D721Med (cell line): ENCODE measurements at regions not wholly inside any gene's neighbourhood (a gene's known extent, or its start where the extent isn't known, plus 50 kb on each side); places are given as distances from the start of the nearest gene placed in this dataset.

ENCODE experiments used
- DNase-seq: peaks from one replicate; pipeline ENCODE4 v3.0.0; 2011; ENCODE audit warnings: low spot score; ENCODE audit not compliant: insufficient read length
- FAIRE-seq: peaks from 2 replicates; lab custom pipeline; 2011; peaks lifted over from hg19 to GRCh38; lab: Jason Lieb, UNC
- TF ChIP-seq, protein P1 (sequence below): IDR thresholded peaks from 2 replicates; pipeline ENCODE4 v1.5.1; 2012; ENCODE audit warnings: mild to moderate bottlenecking, control low read depth; ENCODE audit not compliant: insufficient read depth; ENCODE audit errors: missing control alignments

- TF ChIP-seq, protein P1, sequence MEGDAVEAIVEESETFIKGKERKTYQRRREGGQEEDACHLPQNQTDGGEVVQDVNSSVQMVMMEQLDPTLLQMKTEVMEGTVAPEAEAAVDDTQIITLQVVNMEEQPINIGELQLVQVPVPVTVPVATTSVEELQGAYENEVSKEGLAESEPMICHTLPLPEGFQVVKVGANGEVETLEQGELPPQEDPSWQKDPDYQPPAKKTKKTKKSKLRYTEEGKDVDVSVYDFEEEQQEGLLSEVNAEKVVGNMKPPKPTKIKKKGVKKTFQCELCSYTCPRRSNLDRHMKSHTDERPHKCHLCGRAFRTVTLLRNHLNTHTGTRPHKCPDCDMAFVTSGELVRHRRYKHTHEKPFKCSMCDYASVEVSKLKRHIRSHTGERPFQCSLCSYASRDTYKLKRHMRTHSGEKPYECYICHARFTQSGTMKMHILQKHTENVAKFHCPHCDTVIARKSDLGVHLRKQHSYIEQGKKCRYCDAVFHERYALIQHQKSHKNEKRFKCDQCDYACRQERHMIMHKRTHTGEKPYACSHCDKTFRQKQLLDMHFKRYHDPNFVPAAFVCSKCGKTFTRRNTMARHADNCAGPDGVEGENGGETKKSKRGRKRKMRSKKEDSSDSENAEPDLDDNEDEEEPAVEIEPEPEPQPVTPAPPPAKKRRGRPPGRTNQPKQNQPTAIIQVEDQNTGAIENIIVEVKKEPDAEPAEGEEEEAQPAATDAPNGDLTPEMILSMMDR, result peak; percentile 9
- FAIRE-seq (peak; percentile 93), DNase-seq (no peak)
Observed at GRCh38 chr12:65585648-65586602, 238.4 kb upstream of the HMGA2 start.

- FAIRE-seq, result no peak
- DNase-seq, result no peak
- TF ChIP-seq, protein P1, result no peak
Observed at GRCh38 chr12:65586796-65587195, 237.5 kb upstream of the HMGA2 start.

GRCh38 chr12:65590318-65590717 is 234.0 kb upstream of the HMGA2 start:
- no peak for DNase-seq
- TF ChIP-seq, protein P1, result no peak
- no peak for FAIRE-seq

DNA sequence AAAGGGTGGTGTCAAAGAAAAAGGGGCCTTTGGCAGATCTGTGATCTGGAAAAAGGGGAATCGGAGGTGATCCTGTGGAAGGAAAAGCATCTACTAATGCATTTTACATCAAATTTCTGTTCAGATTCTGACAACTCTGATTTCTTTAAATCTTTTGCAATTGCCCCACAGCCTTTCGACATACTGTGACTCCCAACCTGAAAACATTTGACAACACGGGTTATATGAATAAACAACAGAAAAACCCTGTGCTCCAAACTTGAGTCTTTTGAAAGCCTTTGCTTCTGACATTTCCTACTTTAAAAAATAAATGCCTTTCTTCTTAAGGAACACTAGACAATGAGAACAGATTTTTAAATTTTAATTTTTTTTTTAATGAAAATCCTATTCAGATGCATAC is 231.9 kb upstream of the HMGA2 start:
- no peak for DNase-seq
- no peak for FAIRE-seq

DNA sequence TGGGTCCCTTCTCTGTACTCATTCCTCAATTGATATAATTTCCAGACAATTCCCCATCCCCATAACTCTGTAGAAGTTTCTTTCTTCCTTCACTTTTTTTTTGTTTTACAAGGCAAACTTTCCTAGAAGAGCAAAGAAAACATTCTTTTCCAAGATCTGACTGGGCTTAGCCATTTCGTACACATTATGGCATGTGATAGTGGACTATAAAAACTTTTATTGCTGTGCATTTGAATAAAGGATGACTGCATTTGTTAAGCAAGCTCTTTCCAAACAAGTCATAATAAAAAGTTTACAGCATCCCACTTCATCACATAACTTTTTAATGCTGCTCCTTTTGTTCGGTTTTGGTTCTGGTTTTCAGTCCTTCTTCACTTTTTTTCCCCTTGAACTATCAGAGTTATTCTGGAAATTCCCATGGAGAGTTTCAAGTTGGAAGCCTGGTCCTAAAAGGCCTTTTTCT is 231.0 kb upstream of the HMGA2 start:
- no peak for DNase-seq
- TF ChIP-seq, protein P1, result no peak
- no peak for FAIRE-seq

More for the DNA sequence above, 231.9 kb upstream of the HMGA2 start:
- TF ChIP-seq, protein P1, result no peak

DNA sequence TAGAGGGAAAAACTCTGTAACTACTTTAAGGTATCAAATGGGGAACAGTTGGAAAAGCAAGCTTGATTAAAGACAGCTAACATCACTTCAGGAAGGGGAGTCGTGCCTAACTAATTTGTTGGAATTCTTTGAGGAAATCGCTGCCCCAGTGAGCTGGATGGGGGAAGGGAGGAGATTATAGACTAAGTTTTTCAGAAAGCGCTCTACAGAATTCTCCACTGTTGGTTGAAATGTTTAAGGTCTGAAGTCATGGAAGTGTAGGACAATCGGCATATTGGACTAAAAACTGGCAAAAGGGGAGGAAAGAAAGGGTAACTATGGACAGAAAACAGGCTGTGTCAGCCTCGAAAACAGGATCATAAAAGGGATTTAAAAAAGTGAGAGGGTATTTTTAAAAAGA is 229.9 kb upstream of the HMGA2 start:
- FAIRE-seq (no peak), DNase-seq (no peak)
- TF ChIP-seq, protein P1, result no peak
